Osteoblast (primary cell): ENCODE measurements at regions not wholly inside any gene's neighbourhood (a gene's known extent, or its start where the extent isn't known, plus 50 kb on each side); places are given as distances from the start of the nearest gene placed in this dataset.

Source experiments
- DNase-seq: peaks from one replicate; pipeline ENCODE4 v3.0.0; 2011; ENCODE audit warnings: low spot score, mixed read lengths; ENCODE audit not compliant: insufficient read length; ENCODE audit errors: missing footprints
- H2AFZ ChIP-seq: 2 replicates; pipeline ENCODE4 v1.6.0; 2011; ENCODE audit warnings: mild to moderate bottlenecking, low read length
- H3K27ac ChIP-seq: 2 replicates; pipeline ENCODE4 v1.5.1; 2011; ENCODE audit warnings: mild to moderate bottlenecking, low read depth, low read length, moderate library complexity
- H3K27me3 ChIP-seq: 2 replicates; pipeline ENCODE4 v1.6.0; 2012; ENCODE audit warnings: mild to moderate bottlenecking, control low read depth, inconsistent platforms, low read length, moderate library complexity; ENCODE audit not compliant: insufficient read depth
- H3K36me3 ChIP-seq: 2 replicates; pipeline ENCODE4 v1.5.1; 2011; ENCODE audit warnings: mild to moderate bottlenecking, low read length, control low read depth, moderate library complexity; ENCODE audit not compliant: insufficient read depth
- H3K4me1 ChIP-seq: 2 replicates; pipeline ENCODE4 v1.5.1; 2011; ENCODE audit warnings: mild to moderate bottlenecking, low read length, control low read depth, moderate library complexity; ENCODE audit not compliant: insufficient read depth
- H3K4me2 ChIP-seq: 2 replicates; pipeline ENCODE4 v1.6.0; 2011; ENCODE audit warnings: mild to moderate bottlenecking, low read length; ENCODE audit not compliant: insufficient read depth
- H3K4me3 ChIP-seq: fragments of 200-600 bp; sonication (generic); 3 replicates; pipeline ENCODE4 v1.5.1; 2012; ENCODE audit warnings: mild to moderate bottlenecking, low read length, inconsistent platforms; ENCODE audit not compliant: insufficient read depth
- H3K79me2 ChIP-seq: 2 replicates; pipeline ENCODE4 v1.6.0; 2012; ENCODE audit warnings: mild to moderate bottlenecking, low read length, control low read depth, inconsistent platforms; ENCODE audit not compliant: insufficient read depth
- H3K9me3 ChIP-seq: 2 replicates; pipeline ENCODE4 v1.5.1; 2011; ENCODE audit warnings: low read depth, low read length, control low read depth
- H4K20me1 ChIP-seq: 2 replicates; pipeline ENCODE4 v1.6.0; 2012; ENCODE audit warnings: mild to moderate bottlenecking, low read length, control low read depth; ENCODE audit not compliant: insufficient read depth
- CTCF ChIP-seq: IDR thresholded peaks from 2 replicates; pipeline ENCODE4 v1.5.1; 2011; ENCODE audit warnings: mild to moderate bottlenecking, low read depth, low read length, moderate library complexity; ENCODE audit errors: extremely low read depth

GRCh38 chr5:2006193-2006970 is 123.7 kb upstream of the IRX4 start:
- H3K4me1 ChIP-seq, result no peaks in the 10 kb centered on the region
- no peak for TF ChIP-seq CTCF
- no peak for DNase-seq

GRCh38 chr5:2005101-2006041 is 122.6 kb upstream of the IRX4 start:
- no peak for DNase-seq
- Histone ChIP-seq H3K4me2 (no peak overlapping the region), H4K20me1 (no peaks in the 10 kb centered on the region), H2AFZ (no peak overlapping the region), H3K27ac (no peak overlapping the region), H3K4me1 (no peaks in the 10 kb centered on the region), H3K4me3 (no peak overlapping the region), H3K36me3 (no peaks in the 10 kb centered on the region), H3K9me3 (no peaks in the 10 kb centered on the region), H3K27me3 (no peaks in the 10 kb centered on the region), H3K79me2 (no peaks in the 10 kb centered on the region)
- TF ChIP-seq CTCF, result no peak

More at GRCh38 chr5:2006193-2006970, 123.7 kb upstream of the IRX4 start:
- Histone ChIP-seq H2AFZ (no peak overlapping the region), H3K27me3 (no peaks in the 10 kb centered on the region), H4K20me1 (no peaks in the 10 kb centered on the region), H3K4me3 (no peak overlapping the region), H3K9me3 (no peaks in the 10 kb centered on the region), H3K4me2 (no peak overlapping the region), H3K79me2 (no peaks in the 10 kb centered on the region), H3K36me3 (no peaks in the 10 kb centered on the region), H3K27ac (no peak overlapping the region)

GRCh38 chr5:2003690-2004365 is 121.1 kb upstream of the IRX4 start:
- TF ChIP-seq CTCF, result no peak
- Histone ChIP-seq H2AFZ (no peak overlapping the region), H3K4me2 (no peak overlapping the region), H3K9me3 (no peaks in the 10 kb centered on the region), H3K4me3 (no peak overlapping the region), H3K27ac (no peak overlapping the region), H4K20me1 (no peaks in the 10 kb centered on the region), H3K27me3 (no peaks in the 10 kb centered on the region), H3K79me2 (no peaks in the 10 kb centered on the region), H3K4me1 (no peaks in the 10 kb centered on the region), H3K36me3 (no peaks in the 10 kb centered on the region)
- no peak for DNase-seq
